EH (cell line): ENCODE measurements at regions not wholly inside any gene's neighbourhood (a gene's known extent, or its start where the extent isn't known, plus 50 kb on each side); places are given as distances from the start of the nearest gene placed in this dataset.
"Not testable (repeated sequence)": the region's sequence is repeated elsewhere in the genome, so short reads cannot be mapped to it uniquely, and the experiment has no call there.

Experiments
- DNase-seq: peaks from one replicate; pipeline ENCODE4 v3.0.0-alpha.2; 2015; ENCODE audit warnings: low read depth

GRCh38 chr2:89305623-89306022 is 614.1 kb downstream of the RPIA start:
- DNase-seq = not testable (repeated sequence)

GRCh38 chr2:89306869-89307637 is 615.6 kb downstream of the RPIA start:
- not testable (repeated sequence) for DNase-seq

- not testable (repeated sequence) for DNase-seq
Measured at GRCh38 chr2:89318990-89319389, 627.5 kb downstream of the RPIA start.

GRCh38 chr2:89325894-89326293 is 634.4 kb downstream of the RPIA start:
- not testable (repeated sequence) for DNase-seq

- not testable (repeated sequence) for DNase-seq
Measured at GRCh38 chr2:89326455-89326854, 635.0 kb downstream of the RPIA start.

GRCh38 chr2:89328790-89329189 is 637.3 kb downstream of the RPIA start:
- not testable (repeated sequence) for DNase-seq
